HL-60 (cell line): ENCODE measurements at regions not wholly inside any gene's neighbourhood (a gene's known extent, or its start where the extent isn't known, plus 50 kb on each side); places are given as distances from the start of the nearest gene placed in this dataset.

Source experiments
- CTCF ChIP-seq: IDR thresholded peaks from one replicate; pipeline ENCODE4 v1.5.1; 2011; ENCODE audit warnings: low read length, control low read depth, inconsistent platforms; ENCODE audit not compliant: insufficient read depth
- GABPA ChIP-seq: IDR thresholded peaks from 2 replicates; pipeline ENCODE4 v1.6.1; 2012; ENCODE audit warnings: low read depth
- POLR2AphosphoS5 ChIP-seq: IDR thresholded peaks from 2 replicates; pipeline ENCODE4 v1.6.1; 2012; ENCODE audit warnings: low read depth

- TF ChIP-seq CTCF (no peak), POLR2AphosphoS5 (no peak), GABPA (no peak)
Measured at GRCh38 chr7:52547308-52547910, 488.0 kb upstream of the POM121L12 start.
